ENCODE measurements at regions not wholly inside any gene's neighbourhood (a gene's known extent, or its start where the extent isn't known, plus 50 kb on each side); places are given as distances from the start of the nearest gene placed in this dataset.

DNA sequence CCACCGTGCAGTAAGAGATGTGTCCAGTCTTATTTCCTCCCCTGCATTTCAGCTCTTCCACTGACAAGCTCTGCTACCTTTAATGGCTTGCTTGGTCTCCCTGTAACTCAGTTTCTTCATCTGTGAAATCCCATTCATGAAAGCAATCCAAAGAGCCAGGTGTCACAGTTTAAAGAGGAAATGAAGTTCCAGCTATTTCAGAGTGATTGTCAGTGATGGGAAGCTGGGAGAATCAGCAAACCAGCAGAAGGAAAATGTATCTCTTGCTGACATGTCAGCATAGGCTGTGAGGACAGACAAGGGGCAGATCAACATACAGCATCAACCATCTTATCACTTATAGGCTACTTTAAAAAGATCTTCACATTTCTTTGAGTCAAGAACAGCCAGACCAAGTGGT, 445.3 kb downstream of the ADRA2A start:
- DNase-seq, result no peak

DNA sequence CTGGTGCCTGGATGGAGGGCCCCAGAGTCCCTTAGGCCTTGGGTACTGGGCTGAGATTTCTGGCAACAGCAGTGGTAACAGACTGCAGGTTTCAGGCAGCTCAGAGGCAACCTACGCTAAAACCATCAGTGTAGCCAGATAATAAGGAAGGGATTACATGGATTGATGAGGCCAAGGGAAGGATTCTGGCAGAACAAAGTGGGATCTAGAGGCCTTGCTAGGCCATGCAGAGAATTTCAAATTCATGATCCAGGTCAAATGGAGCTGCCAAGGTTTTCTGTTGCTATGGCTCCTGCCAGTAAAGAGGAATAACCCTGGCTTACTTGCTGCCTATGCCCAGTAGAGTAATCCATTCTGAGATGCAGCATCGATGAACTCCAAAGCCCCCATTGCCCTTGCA, 445.7 kb downstream of the ADRA2A start:
- DNase-seq, result no peak

DNA sequence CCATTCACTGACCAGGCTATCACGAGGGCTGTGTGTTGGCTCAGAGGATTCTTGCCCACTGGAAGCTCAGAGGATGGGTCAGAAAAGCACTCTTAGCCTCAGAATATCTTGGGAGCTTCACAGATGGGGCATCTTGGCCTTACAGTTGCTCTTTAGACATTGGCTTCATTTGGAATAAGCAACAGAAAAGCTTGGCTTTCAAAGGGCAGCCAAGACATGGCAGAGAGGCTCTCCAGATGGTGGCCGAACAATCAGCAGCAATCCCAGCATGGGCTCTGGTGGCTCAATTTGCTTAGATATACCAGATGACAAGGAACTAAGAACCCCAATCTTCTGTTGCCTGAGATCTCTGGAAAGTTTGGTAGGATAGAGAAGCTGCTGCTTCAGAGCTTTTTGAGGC, 446.2 kb downstream of the ADRA2A start:
- no peak for DNase-seq

DNA sequence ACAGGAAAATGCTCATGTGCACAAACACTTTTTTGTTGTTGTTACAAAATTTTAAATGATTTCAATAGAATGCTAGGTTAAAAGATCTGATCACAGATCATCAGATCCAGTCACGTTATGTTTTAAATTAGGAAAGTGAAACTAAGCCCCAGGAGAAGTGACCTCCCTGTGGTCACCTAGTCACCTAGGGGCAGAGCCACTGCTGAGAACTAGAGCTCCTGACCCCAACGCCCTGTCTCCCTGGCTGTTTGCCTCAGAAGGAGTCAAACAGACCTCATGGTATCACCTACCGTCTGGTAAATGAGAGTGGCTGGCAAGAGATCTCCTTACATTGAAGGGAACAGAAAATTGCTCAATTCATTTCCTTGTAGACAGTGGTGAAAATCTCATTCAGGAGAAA, 447.3 kb downstream of the ADRA2A start:
- DNase-seq, result no peak

DNA sequence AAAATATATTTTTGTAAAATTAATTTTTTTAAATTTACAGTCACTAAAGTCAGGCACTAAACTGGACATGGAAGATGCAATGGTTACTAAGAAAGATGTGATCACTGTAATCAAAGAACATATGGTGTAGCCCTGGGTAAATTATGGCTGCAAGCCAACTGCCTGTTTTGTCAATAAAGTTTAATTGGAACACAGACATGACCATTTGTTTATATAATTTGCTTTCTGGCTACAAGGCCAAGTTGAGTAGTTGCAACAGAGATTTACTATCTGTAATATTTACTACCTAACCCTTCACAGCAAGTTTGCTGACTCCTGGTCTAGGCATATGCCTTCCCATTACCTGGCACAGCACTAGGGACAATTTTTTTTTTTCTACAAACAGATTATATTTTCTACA, 448.9 kb downstream of the ADRA2A start:
- DNase-seq, result no peak

DNA sequence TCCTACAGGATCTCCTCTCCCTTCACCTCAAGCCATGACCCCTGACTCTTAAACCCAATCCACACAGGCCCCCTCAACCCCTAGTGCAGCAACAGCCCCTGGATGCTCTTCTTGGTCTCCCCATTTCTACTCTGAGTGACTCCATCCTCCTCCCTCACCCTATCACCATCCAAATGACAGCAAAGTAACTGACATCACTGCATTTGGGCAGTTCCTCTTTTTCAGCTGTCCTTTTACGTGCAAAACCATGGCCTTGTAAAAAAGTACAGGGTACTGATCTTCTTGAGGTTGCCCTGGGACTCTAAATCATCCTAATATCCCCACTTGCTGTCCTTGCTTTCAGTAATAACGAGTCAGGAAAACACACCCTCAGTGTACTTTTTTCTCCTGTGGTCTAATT, 454.9 kb downstream of the ADRA2A start:
- DNase-seq, result no peak

DNA sequence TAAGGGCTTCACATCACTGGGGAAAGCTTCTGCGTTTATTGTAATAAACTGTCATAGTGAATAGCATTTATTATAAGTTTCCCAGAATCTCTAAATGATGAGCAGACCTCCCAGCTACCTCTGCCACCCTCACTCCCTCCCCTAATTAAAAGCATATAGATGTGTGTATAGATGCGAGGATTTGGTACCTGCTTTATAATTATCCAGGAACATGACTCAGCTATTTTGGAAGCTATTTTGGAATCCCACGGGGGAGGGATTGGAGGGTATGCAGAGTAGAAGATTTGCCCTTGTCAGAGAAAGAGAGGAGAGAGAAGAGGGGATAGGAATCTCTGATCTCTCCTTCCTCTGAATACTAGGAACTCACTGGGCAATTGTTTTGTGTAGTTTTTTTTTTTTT, 455.3 kb downstream of the ADRA2A start:
- DNase-seq, result no peak

DNA sequence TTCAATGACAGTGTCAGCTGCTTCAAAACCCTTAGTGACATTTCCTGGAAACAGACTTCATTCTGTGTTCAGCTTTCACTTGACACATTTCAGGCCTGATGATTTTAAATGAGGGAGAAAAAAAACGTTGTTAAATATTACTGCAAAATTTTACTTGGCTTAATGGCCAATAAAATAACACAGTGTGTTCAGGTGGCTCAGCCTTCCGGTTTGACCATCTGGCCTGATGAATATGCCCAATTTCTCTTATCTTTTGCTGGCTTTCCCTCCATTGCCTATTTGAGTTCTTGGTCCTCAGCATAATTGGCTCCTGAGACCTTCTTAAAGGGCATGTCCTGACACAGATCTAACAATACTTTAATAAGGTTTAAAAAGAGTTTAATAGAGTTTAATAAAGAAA, 462.4 kb downstream of the ADRA2A start:
- no peak for DNase-seq

DNA sequence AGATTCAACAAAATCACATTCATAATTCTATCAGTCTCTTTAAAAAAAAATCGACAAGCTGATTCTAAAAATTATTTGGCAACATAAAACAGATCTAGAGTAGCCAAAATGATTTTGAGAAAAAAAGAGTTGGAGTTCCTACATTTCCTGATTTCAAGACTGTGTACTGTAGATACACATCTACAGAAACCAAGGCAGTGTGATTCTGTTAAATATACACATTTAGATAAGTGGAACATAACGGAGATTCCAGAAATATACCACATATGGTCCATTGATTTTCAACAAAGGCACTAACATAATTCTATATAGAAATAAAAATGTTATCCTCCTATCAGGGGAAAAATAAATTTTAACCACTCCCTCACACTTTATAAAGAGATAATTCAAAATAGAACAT, 467.0 kb downstream of the ADRA2A start:
- DNase-seq, result no peak

DNA sequence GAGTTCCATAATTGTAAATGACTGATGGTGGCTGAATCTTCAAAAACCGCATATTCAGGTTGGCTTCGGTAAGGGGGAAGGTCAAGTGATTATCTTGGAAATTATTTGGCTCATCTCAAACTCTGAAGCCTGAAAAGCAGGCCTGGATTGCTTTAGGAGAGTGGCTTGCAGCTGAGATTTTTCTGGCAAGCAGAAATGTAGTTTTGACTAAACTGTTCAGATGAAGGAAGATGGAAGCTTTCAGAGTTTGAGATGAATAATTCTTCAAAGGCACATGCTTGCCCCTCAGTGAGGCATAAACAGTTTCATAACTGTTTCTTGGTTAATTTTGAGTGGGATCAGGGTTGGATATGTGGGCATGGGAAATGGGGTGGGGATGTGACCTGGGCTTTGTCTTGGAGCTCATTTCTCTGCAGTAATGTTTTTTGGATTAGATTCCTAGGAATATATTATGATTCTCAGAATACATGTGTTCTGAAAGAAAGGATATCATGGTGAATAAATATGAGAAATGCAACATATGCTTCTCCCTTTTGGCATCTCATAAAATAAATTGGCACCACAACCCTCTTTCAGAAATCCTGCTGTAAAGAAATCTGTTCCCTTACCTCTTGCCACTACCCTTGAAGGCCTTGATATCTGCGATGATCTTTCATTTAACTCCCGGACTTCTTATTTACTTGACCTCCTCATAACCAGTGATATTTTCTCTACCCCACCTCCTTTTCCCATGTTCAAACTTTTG, 469.2 kb downstream of the ADRA2A start:
- no peak for DNase-seq

DNA sequence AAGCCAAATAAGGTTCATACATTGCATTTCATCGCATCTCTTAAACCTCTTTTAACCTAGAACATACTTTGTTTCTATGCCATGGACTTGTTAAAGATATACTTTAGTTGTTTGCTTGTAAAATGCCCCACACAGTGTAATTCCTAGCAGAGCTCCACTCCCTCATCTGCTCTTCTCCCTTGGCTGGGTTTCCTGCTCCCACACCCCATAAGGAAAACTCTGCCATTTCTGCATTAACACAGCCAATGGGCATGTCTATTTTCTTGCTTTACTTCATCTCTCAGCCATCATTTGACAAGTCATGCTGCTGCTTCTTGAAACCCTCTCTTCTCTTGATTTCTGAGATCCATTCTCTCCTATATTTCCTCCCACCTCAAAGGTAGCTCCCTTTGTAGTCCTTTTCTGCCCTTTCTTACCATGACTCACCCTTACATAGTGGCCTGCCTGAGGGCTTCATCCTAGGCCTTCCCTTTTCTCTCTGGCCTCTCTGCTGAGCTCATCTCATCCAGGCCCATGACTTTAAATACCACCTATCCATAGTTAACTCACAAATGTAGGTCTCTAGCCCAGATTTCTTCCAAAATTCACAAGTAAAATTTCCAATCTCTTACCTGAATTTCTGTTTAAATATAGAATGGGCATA, 471.4 kb downstream of the ADRA2A start:
- DNase-seq, result no peak

DNA sequence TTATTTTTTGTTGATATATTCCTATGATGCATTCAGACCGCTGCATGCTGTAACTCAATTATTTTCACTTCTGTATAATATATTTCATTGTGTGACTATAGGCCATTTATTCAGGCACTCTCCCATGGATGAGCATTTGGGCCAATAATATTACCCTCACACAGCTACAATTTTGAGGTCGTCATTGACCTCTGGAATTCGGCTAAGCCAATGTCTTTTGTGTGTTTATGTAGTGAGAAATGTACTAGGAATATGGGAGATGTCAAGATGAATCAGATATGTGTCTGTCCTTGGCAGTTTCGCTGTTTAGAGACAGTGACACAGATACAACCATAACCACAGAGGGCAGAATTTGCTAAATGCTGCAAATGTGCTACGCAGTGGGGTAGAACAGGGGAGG, 474.2 kb downstream of the ADRA2A start:
- DNase-seq, result no peak

DNA sequence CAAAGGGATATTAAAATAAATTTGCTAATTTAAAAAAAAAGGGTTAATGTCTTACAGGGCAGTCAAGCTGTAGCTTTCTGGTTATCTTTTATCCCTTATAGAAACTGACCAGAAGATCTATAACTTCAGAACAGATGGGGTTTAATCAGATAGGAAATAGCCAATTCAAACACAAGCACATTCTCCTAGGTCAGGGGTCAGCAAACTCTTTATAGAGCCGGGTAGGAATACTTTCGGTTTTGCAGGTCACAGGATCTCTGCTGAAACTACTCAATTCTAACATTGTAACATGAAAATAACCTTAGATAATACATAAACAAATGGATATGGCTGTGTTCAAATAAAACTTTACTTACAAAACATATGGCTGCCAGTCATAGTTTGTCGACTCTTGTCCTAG, 479.8 kb downstream of the ADRA2A start:
- no peak for DNase-seq

DNA sequence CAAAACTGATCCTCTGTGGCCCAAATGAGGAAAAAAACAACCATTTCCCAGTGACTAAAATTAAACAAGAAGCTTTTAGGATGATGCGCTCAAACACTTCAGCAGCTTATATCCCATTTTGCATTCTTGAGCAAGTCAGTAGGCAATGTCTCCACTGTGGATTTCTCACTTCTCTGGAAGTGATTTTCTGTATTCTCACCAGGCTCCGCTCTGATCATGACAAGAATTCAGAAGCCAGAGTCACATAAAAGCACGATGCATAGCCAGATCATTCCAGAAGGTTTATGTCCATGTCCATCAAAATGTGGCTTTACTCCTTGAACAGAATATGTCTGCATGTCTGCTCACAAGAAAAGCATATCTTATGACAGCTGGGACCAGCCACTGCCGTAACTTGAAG, 481.4 kb downstream of the ADRA2A start:
- no peak for DNase-seq

DNA sequence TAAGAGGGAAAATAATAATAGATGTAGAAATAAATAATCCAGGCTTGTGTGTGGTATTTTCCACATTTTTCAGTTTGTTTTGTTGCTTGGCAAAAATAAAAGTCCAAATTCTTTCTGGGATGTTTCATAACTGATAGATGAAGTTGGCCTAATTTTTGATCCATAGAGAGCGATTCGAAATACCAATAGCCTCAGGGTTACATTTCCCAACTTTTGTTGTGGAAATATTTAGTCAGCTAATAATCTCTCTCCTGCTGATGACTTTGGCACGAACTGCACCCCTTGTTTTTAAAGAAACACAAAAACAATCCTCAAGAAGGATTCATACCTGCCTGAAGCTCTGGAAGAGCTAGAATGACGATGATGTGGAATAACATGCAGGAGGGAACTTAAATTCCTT, 483.2 kb downstream of the ADRA2A start:
- no peak for DNase-seq

DNA sequence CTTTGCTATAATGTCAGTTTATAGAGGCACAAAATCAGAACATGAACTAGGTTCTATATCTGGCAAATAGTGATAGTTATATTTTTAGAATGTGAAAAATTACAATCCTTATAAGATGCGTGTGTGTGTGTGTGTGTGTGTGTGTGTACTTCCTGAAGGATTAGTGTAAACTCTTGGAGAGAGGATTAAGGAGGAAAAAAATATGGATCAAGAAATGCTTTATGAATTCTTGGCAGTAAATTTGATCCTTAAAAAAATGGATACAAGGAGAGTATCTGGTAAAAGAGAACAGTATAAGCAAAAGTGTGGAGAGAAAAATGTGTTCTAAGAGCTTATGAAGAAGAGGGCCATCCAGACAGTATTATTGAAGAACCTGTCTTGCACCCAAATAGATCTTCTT, 484.3 kb downstream of the ADRA2A start:
- DNase-seq, result no peak

DNA sequence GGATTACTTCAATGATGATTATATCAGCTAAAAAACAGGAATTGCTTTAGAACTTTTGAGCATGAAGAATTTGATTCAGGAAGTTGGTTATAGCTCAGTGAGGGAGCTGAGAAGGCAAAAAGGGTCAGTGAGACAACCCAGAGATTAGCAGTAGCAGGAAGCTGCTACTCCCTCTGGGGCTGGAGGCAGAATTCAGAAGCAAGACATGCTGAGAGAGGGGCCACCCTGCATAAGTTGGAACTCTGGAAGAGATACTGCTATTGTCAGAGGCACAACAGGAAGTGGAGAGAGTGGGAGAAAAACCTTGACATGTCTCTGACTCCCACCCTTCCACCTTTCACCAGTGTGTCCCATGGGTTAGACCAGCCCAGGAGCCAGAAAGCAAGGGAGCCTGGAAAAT, 488.7 kb downstream of the ADRA2A start:
- no peak for DNase-seq

DNA sequence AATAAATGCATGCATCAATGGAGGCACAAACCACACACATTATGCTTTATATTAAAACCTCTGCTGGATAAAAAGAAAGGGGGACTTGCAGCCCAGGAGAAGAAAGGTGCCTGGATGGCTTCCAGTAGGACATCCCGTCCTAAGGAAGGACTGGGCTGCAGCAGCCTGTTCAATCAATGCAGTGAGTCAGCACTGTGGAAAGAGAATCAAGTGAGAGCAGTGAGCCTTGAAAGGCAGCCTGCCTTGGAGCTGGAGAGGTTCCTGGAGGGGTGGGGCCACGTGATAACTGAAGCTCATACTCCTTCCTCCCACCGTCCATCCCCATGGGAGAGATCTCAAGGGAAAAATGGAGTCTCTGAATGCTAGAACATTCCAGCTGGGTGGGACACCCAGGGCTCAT, 501.2 kb downstream of the ADRA2A start:
- no peak for DNase-seq

DNA sequence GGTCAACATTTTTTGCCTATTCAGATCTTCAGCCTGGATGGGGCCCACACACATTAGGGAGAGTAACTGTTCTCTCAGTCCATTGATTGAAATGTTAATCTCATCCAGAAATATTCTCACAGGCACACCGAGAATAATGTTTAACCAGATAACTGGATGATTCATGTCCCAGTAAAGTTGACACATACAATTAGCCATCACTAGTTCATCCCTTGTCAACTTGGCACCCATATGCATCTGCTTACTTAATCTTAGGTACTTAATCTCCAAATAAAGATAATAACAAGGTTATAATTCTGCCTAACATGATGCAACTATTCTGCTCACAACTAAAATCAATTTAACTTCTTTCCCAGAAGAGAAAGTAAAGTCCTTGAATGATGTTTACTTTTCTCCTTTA, 502.6 kb downstream of the ADRA2A start:
- no peak for DNase-seq

DNA sequence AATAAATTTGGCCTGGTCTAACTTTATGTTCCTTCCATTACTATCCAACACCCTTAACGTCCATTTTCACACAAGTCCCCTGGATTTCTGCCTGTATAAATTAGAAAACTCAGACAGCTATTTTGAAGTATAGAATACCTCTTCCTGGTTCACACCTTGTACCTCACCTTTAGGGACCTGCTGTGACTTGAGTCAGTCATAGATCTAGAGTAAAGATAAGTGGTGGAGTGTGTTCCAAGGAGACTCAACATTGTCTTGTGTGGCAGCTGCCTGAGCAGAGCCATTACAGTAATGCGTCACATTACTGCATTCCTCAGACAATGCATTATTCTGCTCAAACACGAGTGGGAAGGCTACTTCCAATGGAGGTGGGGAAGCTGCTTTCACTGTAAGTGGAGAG, 513.9 kb downstream of the ADRA2A start:
- DNase-seq, result no peak

DNA sequence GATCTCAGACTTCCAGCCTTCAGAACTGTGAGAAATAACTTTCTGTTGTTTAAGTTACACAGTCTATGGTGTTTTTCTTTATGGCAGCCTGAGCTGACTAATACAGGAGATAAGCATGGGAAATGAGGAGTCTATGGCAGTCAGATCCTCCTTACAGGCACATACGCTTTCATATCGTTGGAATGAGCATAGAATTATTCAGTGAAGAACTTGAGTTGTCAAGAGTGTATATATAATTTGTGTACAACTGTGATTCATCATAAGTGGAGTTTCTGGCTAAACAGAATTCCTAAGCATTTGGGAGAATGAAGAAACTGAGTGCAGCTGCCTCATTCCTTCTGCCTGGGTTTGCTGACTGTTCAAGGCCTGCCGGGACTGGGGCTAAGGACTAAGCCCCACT, 516.7 kb downstream of the ADRA2A start:
- no peak for DNase-seq

DNA sequence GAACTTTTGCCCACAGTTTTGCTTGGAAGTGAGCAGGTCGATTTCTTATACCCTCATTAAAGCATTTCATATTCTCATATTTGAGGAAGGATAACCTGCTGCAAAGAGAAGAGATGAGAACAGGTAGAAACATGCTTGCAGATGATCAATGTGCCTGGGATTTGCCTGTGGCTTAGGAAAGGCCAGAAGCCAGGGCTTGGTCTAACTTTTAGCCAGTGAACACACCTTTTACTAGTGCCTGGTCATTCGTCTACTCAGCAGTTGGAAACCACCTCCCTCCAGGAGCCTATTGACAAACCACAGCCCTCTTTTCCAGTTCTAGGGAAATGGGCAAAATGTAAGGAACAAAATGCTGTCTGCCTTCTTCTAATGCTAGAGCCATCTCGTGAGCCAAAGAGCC, 518.3 kb downstream of the ADRA2A start:
- DNase-seq, result no peak

DNA sequence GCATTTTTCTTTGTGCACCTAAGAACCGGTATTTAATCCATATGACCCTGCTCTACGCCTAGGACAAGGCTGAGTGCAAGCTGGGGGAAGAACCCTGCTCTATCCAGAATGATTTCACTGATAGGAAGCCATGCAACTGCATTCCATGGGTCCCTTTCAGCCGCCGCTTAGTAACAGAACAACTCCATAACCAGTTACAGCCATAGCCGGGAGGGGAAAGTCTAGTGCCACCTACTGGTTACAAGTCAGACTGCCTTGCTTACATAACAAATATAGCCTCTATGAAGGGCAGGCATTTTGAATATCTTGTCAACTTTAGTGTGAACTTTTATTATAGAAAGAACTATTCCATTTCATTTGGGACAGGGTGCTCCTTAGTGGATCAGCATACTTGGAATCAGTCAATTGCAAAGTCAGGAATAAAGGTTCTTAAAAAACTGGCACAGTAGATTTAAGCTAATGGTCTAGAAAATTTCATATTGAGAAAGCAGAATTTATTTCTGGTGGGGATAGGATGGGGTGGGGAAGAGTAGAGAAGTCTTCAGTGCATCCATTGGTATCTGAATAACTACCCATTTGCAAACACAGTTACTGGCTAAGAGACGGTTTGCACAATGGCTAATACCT, 521.7 kb downstream of the ADRA2A start:
- peak; percentile 27 to 31 for DNase-seq

DNA sequence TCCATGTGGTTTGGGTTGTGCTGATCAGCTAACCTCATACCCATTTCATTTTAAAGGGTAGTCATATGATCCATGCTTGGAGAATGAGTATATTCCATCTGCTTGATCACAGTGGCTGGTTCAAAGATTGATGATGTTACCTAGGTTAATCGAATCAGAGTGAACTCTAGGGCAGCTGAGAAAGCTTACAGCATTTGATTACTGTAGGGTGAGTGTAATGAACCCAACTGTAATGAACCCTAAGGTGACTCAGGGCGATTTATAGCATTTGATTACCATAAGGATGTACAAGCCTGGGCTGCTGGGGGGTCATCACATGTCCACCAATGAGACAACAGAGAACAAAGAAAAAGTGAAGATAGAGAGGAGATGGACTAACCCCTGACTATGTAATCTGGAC, 523.1 kb downstream of the ADRA2A start:
- no peak for DNase-seq

DNA sequence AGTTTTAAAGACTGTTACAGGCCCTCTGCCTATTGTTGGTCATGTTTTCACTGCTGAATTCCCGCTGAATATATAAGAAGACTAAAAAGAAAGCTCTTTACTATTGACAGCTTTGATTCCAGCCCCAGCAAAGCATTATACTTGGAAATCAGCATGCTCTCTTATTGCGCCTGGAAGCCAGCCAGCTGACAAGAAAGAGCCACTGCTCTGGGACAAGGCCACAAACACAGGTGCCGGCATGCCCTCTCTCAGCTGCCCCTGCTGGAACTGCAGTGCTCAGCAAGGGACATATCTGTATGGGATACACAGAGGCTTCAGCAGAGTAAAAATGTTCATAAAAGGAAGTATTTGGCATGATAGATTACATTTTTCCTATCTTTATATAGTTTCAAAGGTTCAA, 523.9 kb downstream of the ADRA2A start:
- DNase-seq, result no peak

All from stimulated activated CD4-positive, alpha-beta T cell treated with anti-CD3 and anti-CD28 coated beads, Interleukin-2, amount 100 ng/mL, for 48 hours (primary cell).